Vagina (tissue), 2 donors: ENCODE measurements at regions not wholly inside any gene's neighbourhood (a gene's known extent, or its start where the extent isn't known, plus 50 kb on each side); places are given as distances from the start of the nearest gene placed in this dataset.
"Not testable (repeated sequence)": the region's sequence is repeated elsewhere in the genome, so short reads cannot be mapped to it uniquely, and the experiment has no call there.

Experiments
- DNase-seq, 2 donors: peaks; one replicate each; pipeline ENCODE4 v3.0.0-alpha.2; 2017; ENCODE audit errors: extremely low spot score in 2 of 2
- H3K27ac ChIP-seq: fragments of 200-600 bp; sonication (generic); one replicate; pipeline ENCODE4 v1.5.1; 2019
- H3K27me3 ChIP-seq: fragments of 200-600 bp; sonication (generic); one replicate; pipeline ENCODE4 v1.5.1; 2019
- H3K36me3 ChIP-seq, 2 donors: fragments of 200-600 bp; sonication (generic); one replicate each; pipeline ENCODE4 v1.5.1; 2017 to 2019
- H3K4me1 ChIP-seq: fragments of 200-600 bp; sonication (generic); one replicate; pipeline ENCODE4 v1.5.1; 2019
- H3K4me3 ChIP-seq, 2 donors: fragments of 200-600 bp; sonication (generic); 1 replicate in 1 of 2; 2 replicates in 1 of 2; pipeline ENCODE4 v1.5.1; 2016 to 2019
- H3K9me3 ChIP-seq: fragments of 200-600 bp; sonication (generic); one replicate; pipeline ENCODE4 v1.5.1; 2019
- POLR2A ChIP-seq, 2 donors: fragments of 450-650 bp; IDR thresholded peaks; one replicate each; pipeline ENCODE4 v1.6.1; 2017; ENCODE audit warnings: antibody characterized with exemption in 2 of 2, mild to moderate bottlenecking in 2 of 2, moderate library complexity in 2 of 2
- POLR2AphosphoS5 ChIP-seq, 2 donors: sonication (generic); formaldehyde crosslinking; IDR thresholded peaks; one replicate each; pipeline ENCODE4 v1.9.0; 2017; ENCODE audit warnings: antibody characterized with exemption in 2 of 2, mild to moderate bottlenecking in 2 of 2, low read depth in 1 of 2; ENCODE audit not compliant: insufficient read depth in 1 of 2
- intact Hi-C: fragments of 100-400 bp; cut with DNase I; formaldehyde crosslinking; loops from one replicate; pipeline ENCODE4 v1.15.1; 2023
- TF ChIP-seq, protein P1 (sequence below), 3 experiments: fragments of 450-650 bp in 2 of 3; fragments of 200-600 bp in 1 of 3; sonication (generic) in 1 of 3; IDR thresholded peaks; one replicate each; pipeline ENCODE4 v1.5.1; 2017 to 2019; ENCODE audit warnings: antibody characterized with exemption in 3 of 3, mild to moderate bottlenecking in 2 of 3, moderate library complexity in 2 of 3

DNA sequence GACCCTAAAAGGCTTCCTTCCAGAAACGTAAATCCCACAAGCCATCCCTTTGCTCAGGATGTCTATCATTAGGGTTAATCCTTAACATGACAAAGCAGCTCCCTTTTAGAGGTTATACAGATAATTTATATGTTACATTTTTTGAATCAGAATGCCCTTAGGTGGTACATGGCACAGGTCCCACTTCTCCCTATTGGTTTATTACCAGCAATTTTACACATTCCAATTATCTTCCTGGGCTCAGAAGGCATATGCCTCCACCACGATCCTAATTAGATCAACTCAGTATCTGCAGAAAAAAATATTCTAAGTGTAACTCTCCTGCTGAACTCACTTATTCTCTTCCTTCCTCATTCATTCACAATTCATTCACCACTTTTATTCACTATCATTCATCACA lies 507.0 kb upstream of the MAP2 start:
- TF ChIP-seq POLR2AphosphoS5 (IDR thresholded peaks at IDR 0.05; ENCODE audit: insufficient read depth in 1 of 2, low read depth in 1 of 2) (no peak), POLR2A (IDR thresholded peaks at IDR 0.05) (no peak)
- TF ChIP-seq, protein P1, sequence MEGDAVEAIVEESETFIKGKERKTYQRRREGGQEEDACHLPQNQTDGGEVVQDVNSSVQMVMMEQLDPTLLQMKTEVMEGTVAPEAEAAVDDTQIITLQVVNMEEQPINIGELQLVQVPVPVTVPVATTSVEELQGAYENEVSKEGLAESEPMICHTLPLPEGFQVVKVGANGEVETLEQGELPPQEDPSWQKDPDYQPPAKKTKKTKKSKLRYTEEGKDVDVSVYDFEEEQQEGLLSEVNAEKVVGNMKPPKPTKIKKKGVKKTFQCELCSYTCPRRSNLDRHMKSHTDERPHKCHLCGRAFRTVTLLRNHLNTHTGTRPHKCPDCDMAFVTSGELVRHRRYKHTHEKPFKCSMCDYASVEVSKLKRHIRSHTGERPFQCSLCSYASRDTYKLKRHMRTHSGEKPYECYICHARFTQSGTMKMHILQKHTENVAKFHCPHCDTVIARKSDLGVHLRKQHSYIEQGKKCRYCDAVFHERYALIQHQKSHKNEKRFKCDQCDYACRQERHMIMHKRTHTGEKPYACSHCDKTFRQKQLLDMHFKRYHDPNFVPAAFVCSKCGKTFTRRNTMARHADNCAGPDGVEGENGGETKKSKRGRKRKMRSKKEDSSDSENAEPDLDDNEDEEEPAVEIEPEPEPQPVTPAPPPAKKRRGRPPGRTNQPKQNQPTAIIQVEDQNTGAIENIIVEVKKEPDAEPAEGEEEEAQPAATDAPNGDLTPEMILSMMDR (IDR thresholded peaks at IDR 0.05): no peak
- DNase-seq: no peak
- H3K4me3 ChIP-seq: no peak overlapping the region
- H3K36me3 ChIP-seq: no peaks in the 10 kb centered on the region
- H3K27me3 ChIP-seq: no peaks in the 10 kb centered on the region
- no peak overlapping the region for H3K27ac ChIP-seq
- intact Hi-C loops: no loop called here
- no peaks in the 10 kb centered on the region for H3K9me3 ChIP-seq
- no peaks in the 10 kb centered on the region for H3K4me1 ChIP-seq

GRCh38 chr2:208921358-208921757 lies 502.5 kb upstream of the MAP2 start:
- intact Hi-C loops, H3K9me3 ChIP-seq, H3K36me3 ChIP-seq, H3K27me3 ChIP-seq, H3K4me3 ChIP-seq, DNase-seq, H3K27ac ChIP-seq, H3K4me1 ChIP-seq: not testable (repeated sequence)

- Histone ChIP-seq H3K4me1 (no peaks in the 10 kb centered on the region), H3K27ac (no peak overlapping the region), H3K27me3 (no peaks in the 10 kb centered on the region), H3K9me3 (no peaks in the 10 kb centered on the region), H3K36me3 (no peaks in the 10 kb centered on the region), H3K4me3 (no peak overlapping the region)
- no peak for TF ChIP-seq POLR2A (IDR thresholded peaks at IDR 0.05)
- TF ChIP-seq, protein P1 (IDR thresholded peaks at IDR 0.05): no peak
- TF ChIP-seq POLR2AphosphoS5 (IDR thresholded peaks at IDR 0.05; ENCODE audit: insufficient read depth in 1 of 2, low read depth in 1 of 2): no peak
- no peak for DNase-seq
- intact Hi-C loops: no loop called here
These were observed 496.0 kb upstream of the MAP2 start for GRCh38 chr2:208927867-208928266.

DNA sequence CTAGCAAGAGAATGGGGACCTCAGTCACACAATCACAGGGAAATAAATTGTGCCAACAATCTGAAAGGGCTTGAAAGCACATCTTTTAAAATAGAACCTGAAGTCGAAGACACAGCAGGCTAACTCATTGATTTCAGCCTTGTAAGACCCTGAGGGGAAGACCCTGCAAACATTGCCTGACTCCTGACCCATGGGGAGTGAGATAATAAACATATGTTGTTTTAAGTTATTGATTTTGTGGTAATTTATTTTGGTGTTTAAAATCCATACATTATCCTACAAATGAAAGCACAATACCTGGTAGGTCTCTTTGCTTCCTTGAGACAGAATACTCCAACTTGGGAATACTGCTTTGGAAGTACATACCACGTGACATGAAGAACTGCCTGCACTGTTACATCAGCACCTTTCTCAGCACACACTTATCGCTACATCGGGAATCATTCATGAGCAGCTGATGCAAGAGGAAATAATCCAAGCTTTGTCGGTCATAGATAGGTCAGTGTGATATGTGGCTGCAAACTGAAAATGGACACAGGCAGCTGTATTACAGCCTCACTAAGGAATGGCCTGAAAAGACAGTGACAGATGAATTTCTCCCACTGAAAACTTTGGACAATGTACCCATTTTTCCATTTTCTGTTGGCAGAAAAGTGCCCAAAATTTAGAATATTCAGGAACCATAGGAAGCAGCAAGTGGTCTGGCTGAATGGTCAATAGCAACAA lies 494.5 kb upstream of the MAP2 start:
- no peak overlapping the region for H3K27ac ChIP-seq
- no peak for DNase-seq
- H3K4me1 ChIP-seq: no peaks in the 10 kb centered on the region
- H3K9me3 ChIP-seq: no peaks in the 10 kb centered on the region
- H3K27me3 ChIP-seq: no peaks in the 10 kb centered on the region
- H3K36me3 ChIP-seq: no peaks in the 10 kb centered on the region
- TF ChIP-seq, protein P1 (IDR thresholded peaks at IDR 0.05): no peak
- no peak for TF ChIP-seq POLR2AphosphoS5 (IDR thresholded peaks at IDR 0.05; ENCODE audit: insufficient read depth in 1 of 2, low read depth in 1 of 2)
- TF ChIP-seq POLR2A (IDR thresholded peaks at IDR 0.05): no peak
- intact Hi-C loops: no loop called here
- H3K4me3 ChIP-seq: no peak overlapping the region

DNA sequence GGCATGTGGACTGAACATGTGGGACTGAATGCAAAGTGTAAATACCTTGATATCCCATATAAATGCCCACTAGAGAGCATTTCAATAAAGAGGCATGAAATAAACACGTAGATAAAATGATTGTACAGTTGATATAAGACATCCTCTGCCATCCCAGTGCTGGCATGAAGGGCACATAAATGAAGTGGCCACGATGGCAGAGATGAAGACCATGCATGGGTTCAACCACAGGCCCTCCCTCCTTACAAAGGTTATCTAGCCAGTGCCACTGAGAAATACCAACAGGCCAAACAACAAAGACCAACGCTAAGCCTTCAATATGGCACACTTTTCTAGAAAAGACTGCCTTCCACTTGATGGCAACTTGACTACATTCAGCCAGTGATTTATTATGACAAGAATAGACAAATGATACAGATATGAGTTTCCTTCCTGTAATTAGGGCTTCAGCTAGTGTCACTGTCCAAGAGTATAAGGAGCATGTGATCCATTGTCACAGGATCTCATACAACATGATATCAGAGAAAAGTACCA lies 493.9 kb upstream of the MAP2 start:
- H3K4me1 ChIP-seq: no peaks in the 10 kb centered on the region
- no peaks in the 10 kb centered on the region for H3K9me3 ChIP-seq
- intact Hi-C loops: no loop called here
- H3K27ac ChIP-seq: no peak overlapping the region
- no peaks in the 10 kb centered on the region for H3K36me3 ChIP-seq
- TF ChIP-seq POLR2A (IDR thresholded peaks at IDR 0.05): no peak
- TF ChIP-seq POLR2AphosphoS5 (IDR thresholded peaks at IDR 0.05; ENCODE audit: insufficient read depth in 1 of 2, low read depth in 1 of 2): no peak
- TF ChIP-seq, protein P1 (IDR thresholded peaks at IDR 0.05): no peak
- DNase-seq: no peak
- H3K4me3 ChIP-seq: no peak overlapping the region
- no peaks in the 10 kb centered on the region for H3K27me3 ChIP-seq
